ENCODE measurements at regions not wholly inside any gene's neighbourhood (a gene's known extent, or its start where the extent isn't known, plus 50 kb on each side); places are given as distances from the start of the nearest gene placed in this dataset.

GRCh38 chr1:157407367-157407766, 144.9 kb downstream of the FCRL5 start:
- Histone ChIP-seq H3K27me3 (ENCODE audit: control insufficient read depth, insufficient read depth, low read length) (no peaks in the 10 kb centered on the region), H3K4me2 (ENCODE audit: extremely low read depth, insufficient read depth, low read length) (no peak overlapping the region), H2AFZ (ENCODE audit: low read length) (no peak overlapping the region), H3K27ac (ENCODE audit: insufficient read depth, low read length) (no peak overlapping the region), H3K9ac (ENCODE audit: insufficient read depth, low read length) (no peak overlapping the region), H3K9me3 (ENCODE audit: control insufficient read depth, insufficient read depth, low read depth, low read length) (no peaks in the 10 kb centered on the region), H4K20me1 (ENCODE audit: control insufficient read depth, extremely low read depth, insufficient read depth, low read length) (no peaks in the 10 kb centered on the region), H3K36me3 (ENCODE audit: control insufficient read depth, insufficient read depth, low read length) (no peaks in the 10 kb centered on the region), H3K4me1 (ENCODE audit: control insufficient read depth, extremely low read depth, insufficient read depth, low read length) (no peaks in the 10 kb centered on the region), H3K4me3 (replicated peaks in 1 of 4; ENCODE audit: control extremely low read depth in 1 of 4, insufficient read depth in 1 of 4, low read depth in 3 of 4, low read length in 4 of 4) (no peak overlapping the region), H3K79me2 (ENCODE audit: control insufficient read depth, insufficient read depth, low read length) (no peaks in the 10 kb centered on the region)
- DNase-seq (ENCODE audit: low read depth in 2 of 2) = no peak
- TF ChIP-seq EZH2 (IDR thresholded peaks at IDR 0.05; ENCODE audit: low read length, missing control alignments) (no peak), CTCF (conservative IDR thresholded peaks at IDR 0.05 in 1 of 2, IDR thresholded peaks at IDR 0.05 in 1 of 2; ENCODE audit: low read depth in 1 of 2, low read length in 2 of 2) (no peak)

GRCh38 chr1:157405662-157406061, 146.7 kb downstream of the FCRL5 start:
- H3K9me3 ChIP-seq (ENCODE audit: control insufficient read depth, insufficient read depth, low read depth, low read length) = no peaks in the 10 kb centered on the region
- no peaks in the 10 kb centered on the region for H3K27me3 ChIP-seq (ENCODE audit: control insufficient read depth, insufficient read depth, low read length)
- H4K20me1 ChIP-seq (ENCODE audit: control insufficient read depth, extremely low read depth, insufficient read depth, low read length) = no peaks in the 10 kb centered on the region
- H3K4me2 ChIP-seq (ENCODE audit: extremely low read depth, insufficient read depth, low read length) = no peak overlapping the region
- no peak overlapping the region for H2AFZ ChIP-seq (ENCODE audit: low read length)
- DNase-seq (ENCODE audit: low read depth in 2 of 2) = no peak
- H3K27ac ChIP-seq (ENCODE audit: insufficient read depth, low read length) = no peak overlapping the region
- H3K36me3 ChIP-seq (ENCODE audit: control insufficient read depth, insufficient read depth, low read length) = no peaks in the 10 kb centered on the region
- H3K9ac ChIP-seq (ENCODE audit: insufficient read depth, low read length) = no peak overlapping the region
- no peaks in the 10 kb centered on the region for H3K79me2 ChIP-seq (ENCODE audit: control insufficient read depth, insufficient read depth, low read length)
- H3K4me3 ChIP-seq (replicated peaks in 1 of 4; ENCODE audit: control extremely low read depth in 1 of 4, insufficient read depth in 1 of 4, low read depth in 3 of 4, low read length in 4 of 4) = no peak overlapping the region
- TF ChIP-seq CTCF (conservative IDR thresholded peaks at IDR 0.05 in 1 of 2, IDR thresholded peaks at IDR 0.05 in 1 of 2; ENCODE audit: low read depth in 1 of 2, low read length in 2 of 2) (no peak), EZH2 (IDR thresholded peaks at IDR 0.05; ENCODE audit: low read length, missing control alignments) (no peak)
- H3K4me1 ChIP-seq (ENCODE audit: control insufficient read depth, extremely low read depth, insufficient read depth, low read length) = no peaks in the 10 kb centered on the region

GRCh38 chr1:157404614-157405013, 147.7 kb downstream of the FCRL5 start:
- no peaks in the 10 kb centered on the region for H3K27me3 ChIP-seq (ENCODE audit: control insufficient read depth, insufficient read depth, low read length)
- no peak overlapping the region for H2AFZ ChIP-seq (ENCODE audit: low read length)
- H3K9me3 ChIP-seq (ENCODE audit: control insufficient read depth, insufficient read depth, low read depth, low read length) = no peaks in the 10 kb centered on the region
- no peak overlapping the region for H3K27ac ChIP-seq (ENCODE audit: insufficient read depth, low read length)
- no peaks in the 10 kb centered on the region for H3K4me1 ChIP-seq (ENCODE audit: control insufficient read depth, extremely low read depth, insufficient read depth, low read length)
- H4K20me1 ChIP-seq (ENCODE audit: control insufficient read depth, extremely low read depth, insufficient read depth, low read length) = no peaks in the 10 kb centered on the region
- TF ChIP-seq CTCF (conservative IDR thresholded peaks at IDR 0.05 in 1 of 2, IDR thresholded peaks at IDR 0.05 in 1 of 2; ENCODE audit: low read depth in 1 of 2, low read length in 2 of 2) (no peak), EZH2 (IDR thresholded peaks at IDR 0.05; ENCODE audit: low read length, missing control alignments) (no peak)
- no peaks in the 10 kb centered on the region for H3K79me2 ChIP-seq (ENCODE audit: control insufficient read depth, insufficient read depth, low read length)
- no peak for DNase-seq (ENCODE audit: low read depth in 2 of 2)
- H3K36me3 ChIP-seq (ENCODE audit: control insufficient read depth, insufficient read depth, low read length) = no peaks in the 10 kb centered on the region
- no peak overlapping the region for H3K9ac ChIP-seq (ENCODE audit: insufficient read depth, low read length)
- no peak overlapping the region for H3K4me3 ChIP-seq (replicated peaks in 1 of 4; ENCODE audit: control extremely low read depth in 1 of 4, insufficient read depth in 1 of 4, low read depth in 3 of 4, low read length in 4 of 4)
- no peak overlapping the region for H3K4me2 ChIP-seq (ENCODE audit: extremely low read depth, insufficient read depth, low read length)

Data from fibroblast of lung (primary cell).